ENCODE measurements at regions not wholly inside any gene's neighbourhood (a gene's known extent, or its start where the extent isn't known, plus 50 kb on each side); places are given as distances from the start of the nearest gene placed in this dataset.
A peak's percentile ranks its signal among the peaks of the same experiment; 100 is the strongest.

- H3K36me3 Mint-ChIP-seq = no peaks in the 10 kb centered on the region
These were observed 565.1 kb downstream of the PIK3C3 start for GRCh38 chr18:42520138-42520537.

GRCh38 chr18:42525905-42526304, 570.9 kb downstream of the PIK3C3 start:
- DNase-seq (ENCODE audit: low spot score in 2 of 2, unreplicated experiment in 2 of 2) = no peak
- Mint-ChIP-seq H3K4me3 (no peak overlapping the region), H3K9me3 (no peaks in the 10 kb centered on the region), H3K4me1 (peaks cover 34% of the 10 kb centered on the region), H3K27ac (no peak overlapping the region), H3K27me3 (ENCODE audit: low read depth) (peaks cover 5% of the 10 kb centered on the region), H3K36me3 (no peaks in the 10 kb centered on the region)
- no peak for TF ChIP-seq CTCF (IDR thresholded peaks at IDR 0.05; ENCODE audit: unreplicated experiment)

More at GRCh38 chr18:42520138-42520537, 565.1 kb downstream of the PIK3C3 start:
- Mint-ChIP-seq H3K27ac (no peak overlapping the region), H3K4me3 (no peak overlapping the region), H3K27me3 (ENCODE audit: low read depth) (peaks cover 5% of the 10 kb centered on the region), H3K9me3 (peaks cover 6% of the 10 kb centered on the region), H3K4me1 (no peaks in the 10 kb centered on the region)
- no peak for TF ChIP-seq CTCF (IDR thresholded peaks at IDR 0.05; ENCODE audit: unreplicated experiment)
- no peak for DNase-seq (ENCODE audit: low spot score in 2 of 2, unreplicated experiment in 2 of 2)

- no peak for TF ChIP-seq CTCF (IDR thresholded peaks at IDR 0.05; ENCODE audit: unreplicated experiment)
- Mint-ChIP-seq H3K27ac (no peak overlapping the region), H3K27me3 (ENCODE audit: low read depth) (peaks cover 4% of the 10 kb centered on the region), H3K9me3 (no peaks in the 10 kb centered on the region), H3K36me3 (no peaks in the 10 kb centered on the region), H3K4me1 (peaks cover 49% of the 10 kb centered on the region), H3K4me3 (no peak overlapping the region)
- DNase-seq (ENCODE audit: low spot score in 2 of 2, unreplicated experiment in 2 of 2) = no peak
These were observed 572.7 kb downstream of the PIK3C3 start for GRCh38 chr18:42527766-42528165.

- Mint-ChIP-seq H3K9me3 (no peaks in the 10 kb centered on the region), H3K4me1 (peaks cover 73% of the 10 kb centered on the region), H3K36me3 (no peaks in the 10 kb centered on the region), H3K4me3 (no peak overlapping the region), H3K27ac (no peak overlapping the region), H3K27me3 (ENCODE audit: low read depth) (no peaks in the 10 kb centered on the region)
- no peak for DNase-seq (ENCODE audit: low spot score in 2 of 2, unreplicated experiment in 2 of 2)
- no peak for TF ChIP-seq CTCF (IDR thresholded peaks at IDR 0.05; ENCODE audit: unreplicated experiment)
These were observed 575.2 kb downstream of the PIK3C3 start for GRCh38 chr18:42530276-42530675.

GRCh38 chr18:42532119-42532518, 577.1 kb downstream of the PIK3C3 start:
- no peak overlapping the region for H3K4me3 Mint-ChIP-seq
- H3K27me3 Mint-ChIP-seq (ENCODE audit: low read depth) = no peaks in the 10 kb centered on the region
- no peak for TF ChIP-seq CTCF (IDR thresholded peaks at IDR 0.05; ENCODE audit: unreplicated experiment)
- no peak for DNase-seq (ENCODE audit: low spot score in 2 of 2, unreplicated experiment in 2 of 2)
- H3K4me1 Mint-ChIP-seq = peaks cover 84% of the 10 kb centered on the region
- H3K27ac Mint-ChIP-seq = peak overlapping the region; percentile 17
- H3K9me3 Mint-ChIP-seq = no peaks in the 10 kb centered on the region
- no peaks in the 10 kb centered on the region for H3K36me3 Mint-ChIP-seq

- Mint-ChIP-seq H3K4me1 (peaks cover 79% of the 10 kb centered on the region), H3K27ac (peak overlapping the region; percentile 91), H3K27me3 (ENCODE audit: low read depth) (no peaks in the 10 kb centered on the region), H3K36me3 (no peaks in the 10 kb centered on the region), H3K9me3 (no peaks in the 10 kb centered on the region), H3K4me3 (no peak overlapping the region)
- no peak for DNase-seq (ENCODE audit: low spot score in 2 of 2, unreplicated experiment in 2 of 2)
- TF ChIP-seq CTCF (IDR thresholded peaks at IDR 0.05; ENCODE audit: unreplicated experiment) = no peak
These were observed 578.1 kb downstream of the PIK3C3 start for GRCh38 chr18:42533009-42533575.
